Keratinocyte (primary cell): ENCODE measurements at regions not wholly inside any gene's neighbourhood (a gene's known extent, or its start where the extent isn't known, plus 50 kb on each side); places are given as distances from the start of the nearest gene placed in this dataset.

Experiments used
- EZH2 ChIP-seq: IDR thresholded peaks from one replicate; pipeline ENCODE4 v1.6.1; 2012; ENCODE audit warnings: inconsistent platforms, mild to moderate bottlenecking, low read length, moderate library complexity
- TF ChIP-seq, protein P1 (sequence below), 3 experiments: IDR thresholded peaks in 1 of 3; conservative IDR thresholded peaks in 1 of 3; optimal IDR thresholded peaks in 1 of 3; 2 replicates in 2 of 3; 3 replicates in 1 of 3; pipeline versions ENCODE3 to v1.5.1; 2011; ENCODE audit warnings: low read length in 3 of 3, mild to moderate bottlenecking in 3 of 3, moderate library complexity in 2 of 3, control low read depth in 1 of 3, inconsistent platforms in 1 of 3; ENCODE audit not compliant: insufficient read depth in 2 of 3; ENCODE audit errors: extremely low read depth in 1 of 3

DNA sequence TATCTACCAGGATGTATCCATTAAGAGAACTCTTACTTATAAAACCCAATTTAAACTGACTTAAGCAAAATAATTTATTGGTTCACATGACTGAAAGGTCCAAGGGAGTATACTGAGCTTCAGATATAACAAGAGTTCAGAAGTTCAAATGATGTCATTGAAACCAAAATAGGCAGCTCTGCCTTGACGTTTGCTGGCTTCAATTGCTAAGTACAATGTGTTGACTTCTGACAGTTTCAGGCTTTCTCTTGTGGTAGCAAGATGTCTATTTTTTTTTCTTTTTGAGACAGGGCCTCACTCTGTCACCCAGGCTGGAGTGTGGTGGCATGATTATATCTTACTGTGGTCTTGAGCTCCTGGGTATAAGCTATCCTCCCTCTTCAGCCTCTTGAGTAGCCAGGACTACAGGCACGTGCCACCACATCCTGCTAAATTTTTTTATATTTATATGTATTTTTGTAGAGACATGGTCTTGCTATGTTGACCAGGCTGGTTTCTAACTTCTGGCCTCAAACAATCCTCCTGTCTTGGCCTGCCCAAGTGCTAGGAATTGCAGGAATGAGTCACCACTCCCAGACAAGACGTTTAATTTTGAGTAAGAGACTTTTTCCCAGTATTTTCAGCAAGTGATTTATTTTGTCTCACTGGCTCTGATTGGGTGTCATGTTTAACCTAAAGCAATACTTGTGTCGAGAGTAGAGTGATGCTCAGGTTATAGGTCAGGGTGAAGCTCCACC lies 184.8 kb downstream of the NR4A2 start:
- TF ChIP-seq, protein P1, sequence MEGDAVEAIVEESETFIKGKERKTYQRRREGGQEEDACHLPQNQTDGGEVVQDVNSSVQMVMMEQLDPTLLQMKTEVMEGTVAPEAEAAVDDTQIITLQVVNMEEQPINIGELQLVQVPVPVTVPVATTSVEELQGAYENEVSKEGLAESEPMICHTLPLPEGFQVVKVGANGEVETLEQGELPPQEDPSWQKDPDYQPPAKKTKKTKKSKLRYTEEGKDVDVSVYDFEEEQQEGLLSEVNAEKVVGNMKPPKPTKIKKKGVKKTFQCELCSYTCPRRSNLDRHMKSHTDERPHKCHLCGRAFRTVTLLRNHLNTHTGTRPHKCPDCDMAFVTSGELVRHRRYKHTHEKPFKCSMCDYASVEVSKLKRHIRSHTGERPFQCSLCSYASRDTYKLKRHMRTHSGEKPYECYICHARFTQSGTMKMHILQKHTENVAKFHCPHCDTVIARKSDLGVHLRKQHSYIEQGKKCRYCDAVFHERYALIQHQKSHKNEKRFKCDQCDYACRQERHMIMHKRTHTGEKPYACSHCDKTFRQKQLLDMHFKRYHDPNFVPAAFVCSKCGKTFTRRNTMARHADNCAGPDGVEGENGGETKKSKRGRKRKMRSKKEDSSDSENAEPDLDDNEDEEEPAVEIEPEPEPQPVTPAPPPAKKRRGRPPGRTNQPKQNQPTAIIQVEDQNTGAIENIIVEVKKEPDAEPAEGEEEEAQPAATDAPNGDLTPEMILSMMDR (optimal IDR thresholded peaks at IDR 0.05 in 1 of 3, IDR thresholded peaks at IDR 0.05 in 1 of 3, conservative IDR thresholded peaks at IDR 0.05 in 1 of 3; ENCODE audit: extremely low read depth in 1 of 3, insufficient read depth in 2 of 3, low read length in 3 of 3), result no peak
- TF ChIP-seq EZH2, result no peak
